CD4-positive, alpha-beta T cell (primary cell): ENCODE measurements at regions not wholly inside any gene's neighbourhood (a gene's known extent, or its start where the extent isn't known, plus 50 kb on each side); places are given as distances from the start of the nearest gene placed in this dataset.

Experiments used
- ATAC-seq: fragments of 200-7000 bp; cut with Tn5 transposase; one replicate; pipeline ENCODE4 v1.10.0; 2022; ENCODE audit warnings: mild to moderate bottlenecking; ENCODE audit not compliant: poor library complexity
- CTCF ChIA-PET: fragments of 350-600 bp; sonication (Branson Sonifier 250); formaldehyde crosslinking; loops from one replicate; lab custom pipeline; 2021; ENCODE audit warnings: antibody characterized with exemption, inconsistent platforms; lab: Charles Lee
- POLR2A ChIA-PET: fragments of 350-600 bp; sonication (Branson Sonifier 250); formaldehyde crosslinking; loops from one replicate; lab custom pipeline; 2021; ENCODE audit warnings: antibody characterized with exemption, inconsistent platforms; lab: Charles Lee
- DNase-seq, 14 experiments: peaks; one replicate each; pipeline ENCODE4 v3.0.0-alpha.2; 2013 to 2020; ENCODE audit warnings: mixed read lengths in 2 of 14
- H3K27ac ChIP-seq, 2 donors: one replicate each; pipeline versions ENCODE4 v1.5.1 to v1.7.0; 2013; ENCODE audit warnings: low read length in 2 of 2, low read depth in 1 of 2, mild to moderate bottlenecking in 1 of 2
- H3K27me3 ChIP-seq, 2 experiments: 1 replicate in 1 of 2; 2 replicates in 1 of 2; pipeline versions ENCODE4 v1.6.1 to v1.7.0; 2013; ENCODE audit warnings: low read length in 2 of 2, control low read depth in 1 of 2, mild to moderate bottlenecking in 1 of 2, moderate library complexity in 1 of 2; ENCODE audit not compliant: insufficient read depth in 2 of 2, control insufficient read depth in 1 of 2
- H3K36me3 ChIP-seq: one replicate; pipeline ENCODE4 v1.6.1; 2013; ENCODE audit warnings: low read length, control low read depth; ENCODE audit not compliant: insufficient read depth
- H3K4me1 ChIP-seq: one replicate; pipeline ENCODE4 v1.6.1; 2013; ENCODE audit warnings: low read length, control low read depth; ENCODE audit not compliant: insufficient read depth
- H3K4me3 ChIP-seq: one replicate; pipeline ENCODE4 v1.5.1; 2013; ENCODE audit warnings: mild to moderate bottlenecking, low read length, moderate library complexity
- H3K9me3 ChIP-seq, 2 experiments: 1 replicate in 1 of 2; 2 replicates in 1 of 2; pipeline versions ENCODE4 v1.6.1 to v1.7.0; 2013; ENCODE audit warnings: low read length in 2 of 2, mild to moderate bottlenecking in 2 of 2, control low read depth in 1 of 2, moderate library complexity in 1 of 2; ENCODE audit not compliant: control insufficient read depth in 1 of 2, insufficient read depth in 1 of 2
- H3K27ac Mint-ChIP-seq: one replicate; pipeline ENCODE4 v1.8.0; 2020; ENCODE audit warnings: mixed read lengths
- H3K27me3 Mint-ChIP-seq: one replicate; pipeline ENCODE4 v1.8.0; 2021; ENCODE audit warnings: mixed read lengths
- H3K36me3 Mint-ChIP-seq: one replicate; pipeline ENCODE4 v1.8.0; 2021; ENCODE audit warnings: low read depth, mixed read lengths
- H3K4me1 Mint-ChIP-seq: one replicate; pipeline ENCODE4 v1.8.0; 2021; ENCODE audit warnings: low read depth, mixed read lengths
- H3K4me3 Mint-ChIP-seq: one replicate; pipeline ENCODE4 v1.8.0; 2020; ENCODE audit warnings: mild to moderate bottlenecking, mixed read lengths
- H3K9me3 Mint-ChIP-seq: one replicate; pipeline ENCODE4 v1.8.0; 2020; ENCODE audit warnings: mixed read lengths
- CTCF ChIP-seq: fragments of 200-600 bp; IDR thresholded peaks from one replicate; pipeline ENCODE4 v1.8.0; 2022; ENCODE audit warnings: antibody characterized with exemption, mild to moderate bottlenecking
- intact Hi-C, 2 experiments: fragments of 100-400 bp; cut with DNase I in 1 of 2; cut with micrococcal nuclease in 1 of 2; formaldehyde crosslinking; loops; one replicate each; pipeline versions ENCODE4 v1.15.1 to v1.9.0; 2023 to 2025; cut with DNase I, micrococcal nuclease

- Histone ChIP-seq H3K4me3 (no peak overlapping the region), H3K4me1 (no peaks in the 10 kb centered on the region), H3K9me3 (no peaks in the 10 kb centered on the region), H3K27ac (no peak overlapping the region), H3K27me3 (no peaks in the 10 kb centered on the region), H3K36me3 (no peaks in the 10 kb centered on the region)
- H3K27ac Mint-ChIP-seq = no peak overlapping the region
- no peak for TF ChIP-seq CTCF
- intact Hi-C loops = no loop called here
- ChIA-PET CTCF (no interaction called here), POLR2A (no interaction called here)
- ATAC-seq (no peak), DNase-seq (no peak)
- no peaks in the 10 kb centered on the region for H3K4me1 Mint-ChIP-seq
- no peaks in the 10 kb centered on the region for H3K36me3 Mint-ChIP-seq
- H3K9me3 Mint-ChIP-seq = no peaks in the 10 kb centered on the region
- H3K27me3 Mint-ChIP-seq = no peaks in the 10 kb centered on the region
- H3K4me3 Mint-ChIP-seq = no peak overlapping the region
Measured at GRCh38 chr1:194654956-194655355, 1468.5 kb upstream of the B3GALT2 start.

GRCh38 chr1:194653385-194653784 is 1467.0 kb upstream of the B3GALT2 start:
- intact Hi-C loops = no loop called here
- ChIA-PET CTCF (interaction anchor here (1.3 kb wide), 1 partner anchor 10 kb away, joined by 3 read pairs; no protein-coding TSS in a partner anchor), POLR2A (no interaction called here)

GRCh38 chr1:194647118-194647517 is 1460.7 kb upstream of the B3GALT2 start:
- Histone ChIP-seq H3K4me3 (no peak overlapping the region), H3K27me3 (no peaks in the 10 kb centered on the region), H3K36me3 (no peaks in the 10 kb centered on the region), H3K4me1 (no peaks in the 10 kb centered on the region), H3K9me3 (peaks cover 0 to 6% of the 10 kb centered on the region in 2 experiments), H3K27ac (no peak overlapping the region)
- TF ChIP-seq CTCF = no peak
- no peak for ATAC-seq
- ChIA-PET POLR2A (no interaction called here), CTCF (interaction anchor here (0.7 kb wide), 1 partner anchor 100 kb away, joined by 6 read pairs; no protein-coding TSS in a partner anchor)
- Mint-ChIP-seq H3K27me3 (no peaks in the 10 kb centered on the region), H3K27ac (no peak overlapping the region), H3K4me1 (no peaks in the 10 kb centered on the region), H3K36me3 (no peaks in the 10 kb centered on the region), H3K9me3 (no peaks in the 10 kb centered on the region), H3K4me3 (no peak overlapping the region)
- intact Hi-C loops = no loop called here
- DNase-seq = no peak

More at GRCh38 chr1:194653385-194653784, 1467.0 kb upstream of the B3GALT2 start:
- no peaks in the 10 kb centered on the region for H3K4me1 Mint-ChIP-seq
- no peaks in the 10 kb centered on the region for H3K36me3 Mint-ChIP-seq
- no peaks in the 10 kb centered on the region for H3K4me1 ChIP-seq
- no peak for TF ChIP-seq CTCF
- H3K4me3 ChIP-seq = no peak overlapping the region
- H3K9me3 ChIP-seq = no peaks in the 10 kb centered on the region
- H3K9me3 Mint-ChIP-seq = no peaks in the 10 kb centered on the region
- no peaks in the 10 kb centered on the region for H3K27me3 ChIP-seq
- DNase-seq (no peak), ATAC-seq (no peak)
- no peak overlapping the region for H3K4me3 Mint-ChIP-seq
- H3K36me3 ChIP-seq = no peaks in the 10 kb centered on the region
- H3K27me3 Mint-ChIP-seq = no peaks in the 10 kb centered on the region
- no peak overlapping the region for H3K27ac Mint-ChIP-seq
- no peak overlapping the region for H3K27ac ChIP-seq
